H1 (cell line): ENCODE measurements at regions not wholly inside any gene's neighbourhood (a gene's known extent, or its start where the extent isn't known, plus 50 kb on each side); places are given as distances from the start of the nearest gene placed in this dataset.

Experiments
- CTCF ChIA-PET: fragments of 300-600 bp; sonication (Branson Sonifier 250); formaldehyde crosslinking; loops from one replicate; lab custom pipeline; 2021; ENCODE audit not compliant: partially characterized antibody; lab: Charles Lee
- POLR2A ChIA-PET: fragments of 300-600 bp; sonication (Branson Sonifier 250); formaldehyde crosslinking; loops from one replicate; lab custom pipeline; 2021; ENCODE audit warnings: inconsistent platforms; ENCODE audit not compliant: partially characterized antibody; lab: Charles Lee
- DNase-seq, 2 experiments: peaks; one replicate each; pipeline versions ENCODE4 v3.0.0 to v3.0.0-alpha.2; 2010 to 2022; ENCODE audit warnings: low spot score in 2 of 2, low read depth in 1 of 2, mixed read lengths in 1 of 2
- FAIRE-seq: peaks from 2 replicates; lab custom pipeline; 2011; peaks lifted over from hg19 to GRCh38; lab: Jason Lieb, UNC
- H2AFZ ChIP-seq: 2 replicates; pipeline ENCODE4 v1.8.1; 2012; ENCODE audit warnings: low read length, inconsistent platforms
- H2AK5ac ChIP-seq: 2 replicates; pipeline ENCODE4 v1.6.1; 2013; ENCODE audit warnings: low read depth, low read length
- H2BK120ac ChIP-seq: replicated peaks from 2 replicates; pipeline ENCODE3; 2013; ENCODE audit warnings: low read depth, low read length, inconsistent platforms
- H2BK12ac ChIP-seq: 2 replicates; pipeline ENCODE4 v1.6.1; 2013; ENCODE audit warnings: low read depth, low read length
- H2BK15ac ChIP-seq: 2 replicates; pipeline ENCODE4 v1.6.1; 2013; ENCODE audit warnings: low read length
- H2BK20ac ChIP-seq: 2 replicates; pipeline ENCODE4 v1.6.1; 2013; ENCODE audit warnings: low read length
- H2BK5ac ChIP-seq: 2 replicates; pipeline ENCODE4 v1.6.1; 2013; ENCODE audit warnings: low read depth, low read length
- H3K14ac ChIP-seq: 2 replicates; pipeline ENCODE4 v1.6.1; 2013; ENCODE audit warnings: inconsistent platforms; ENCODE audit not compliant: insufficient read length
- H3K18ac ChIP-seq: 2 replicates; pipeline ENCODE4 v1.6.1; 2013; ENCODE audit warnings: low read length; ENCODE audit errors: extremely low read depth
- H3K23ac ChIP-seq: 2 replicates; pipeline ENCODE4 v1.6.1; 2013; ENCODE audit warnings: inconsistent platforms; ENCODE audit not compliant: insufficient read length
- H3K23me2 ChIP-seq: 2 replicates; pipeline ENCODE4 v1.6.1; 2013; ENCODE audit warnings: low read depth, low read length
- H3K27ac ChIP-seq: 2 replicates; pipeline ENCODE4 v1.6.1; 2011; ENCODE audit warnings: low read depth, low read length, inconsistent platforms
- H3K27me3 ChIP-seq, 4 experiments: replicated peaks in 1 of 4; 1 replicate in 1 of 4; 2 replicates in 3 of 4; pipeline versions ENCODE4 v1.6.1 to v1.8.1; 2011 to 2013; ENCODE audit warnings: low read length in 3 of 4, mild to moderate bottlenecking in 3 of 4, inconsistent platforms in 2 of 4, mixed read lengths in 2 of 4, moderate library complexity in 1 of 4; ENCODE audit not compliant: control insufficient read depth in 3 of 4, insufficient read depth in 3 of 4; ENCODE audit errors: extremely low read depth in 1 of 4
- H3K36me3 ChIP-seq, 4 experiments: 2 replicates each; pipeline versions ENCODE4 v1.6.1 to v1.8.1; 2011 to 2013; ENCODE audit warnings: mild to moderate bottlenecking in 4 of 4, low read length in 3 of 4, moderate library complexity in 2 of 4, control low read depth in 1 of 4, inconsistent platforms in 1 of 4; ENCODE audit not compliant: insufficient read depth in 4 of 4, control insufficient read depth in 2 of 4
- H3K4ac ChIP-seq: replicated peaks from 2 replicates; pipeline ENCODE3; 2013; ENCODE audit warnings: low read length, low read depth, mixed read lengths, inconsistent platforms; ENCODE audit not compliant: insufficient read length
- H3K4me1 ChIP-seq, 4 experiments: replicated peaks in 1 of 4; 1 replicate in 1 of 4; 2 replicates in 3 of 4; pipeline versions ENCODE4 v1.6.1 to v1.8.1; 2011 to 2013; ENCODE audit warnings: low read length in 3 of 4, inconsistent platforms in 2 of 4, mixed read lengths in 1 of 4; ENCODE audit not compliant: insufficient read depth in 4 of 4, control insufficient read depth in 3 of 4
- H3K4me2 ChIP-seq, 2 experiments: 2 replicates each; pipeline versions ENCODE4 v1.6.1 to v1.8.1; 2011 to 2013; ENCODE audit warnings: low read depth in 2 of 2, low read length in 2 of 2, control low read depth in 1 of 2, inconsistent platforms in 1 of 2, mild to moderate bottlenecking in 1 of 2; ENCODE audit not compliant: insufficient read depth in 1 of 2
- H3K4me3 ChIP-seq, 4 experiments: fragments of 200-600, 300-600 bp in 1 of 4; sonication (generic), shearing (Covaris generic), sonication (Bioruptor Twin) in 1 of 4; 2 replicates each; pipeline versions ENCODE4 v1.5.1 to v1.8.1; 2011 to 2016; ENCODE audit warnings: low read length in 4 of 4, low read depth in 3 of 4, control low read depth in 2 of 4, inconsistent platforms in 2 of 4, mild to moderate bottlenecking in 2 of 4, mixed read lengths in 1 of 4, moderate library complexity in 1 of 4; ENCODE audit not compliant: insufficient read depth in 2 of 4; ENCODE audit errors: extremely low read depth in 1 of 4
- H3K56ac ChIP-seq: replicated peaks from 2 replicates; pipeline ENCODE3; 2013; ENCODE audit warnings: low read depth, mild to moderate bottlenecking, mixed read lengths, low read length, inconsistent platforms; ENCODE audit not compliant: insufficient read length
- H3K79me1 ChIP-seq: 2 replicates; pipeline ENCODE4 v1.6.1; 2013; ENCODE audit warnings: low read depth, low read length, control low read depth
- H3K79me2 ChIP-seq, 2 experiments: 2 replicates each; pipeline versions ENCODE4 v1.6.1 to v1.8.1; 2012 to 2013; ENCODE audit warnings: low read length in 2 of 2, mild to moderate bottlenecking in 2 of 2, inconsistent platforms in 1 of 2; ENCODE audit not compliant: insufficient read depth in 2 of 2, control insufficient read depth in 1 of 2
- H3K9ac ChIP-seq, 4 experiments: replicated peaks in 1 of 4; 1 replicate in 1 of 4; 2 replicates in 3 of 4; pipeline versions ENCODE4 v1.6.1 to v1.8.1; 2011 to 2013; ENCODE audit warnings: low read depth in 3 of 4, low read length in 3 of 4, control low read depth in 2 of 4, mild to moderate bottlenecking in 2 of 4, moderate library complexity in 2 of 4, inconsistent platforms in 1 of 4; ENCODE audit errors: extremely low read depth in 1 of 4
- H3K9me3 ChIP-seq, 2 experiments: 2 replicates each; pipeline versions ENCODE4 v1.6.1 to v1.8.1; 2012 to 2013; ENCODE audit warnings: mild to moderate bottlenecking in 2 of 2, moderate library complexity in 2 of 2, control low read depth in 1 of 2, inconsistent platforms in 1 of 2, low read depth in 1 of 2, low read length in 1 of 2, mixed read lengths in 1 of 2; ENCODE audit not compliant: insufficient read depth in 2 of 2
- H4K20me1 ChIP-seq, 2 experiments: replicated peaks in 1 of 2; 2 replicates each; pipeline versions ENCODE3 to v1.8.1; 2011 to 2013; ENCODE audit warnings: inconsistent platforms in 2 of 2, low read length in 2 of 2, mild to moderate bottlenecking in 1 of 2; ENCODE audit not compliant: insufficient read depth in 2 of 2, control insufficient read depth in 1 of 2
- H4K5ac ChIP-seq: 2 replicates; pipeline ENCODE4 v1.6.1; 2013; ENCODE audit warnings: low read length, low read depth, mixed read lengths, inconsistent platforms; ENCODE audit not compliant: insufficient read length
- H4K8ac ChIP-seq: 2 replicates; pipeline ENCODE4 v1.8.0; 2013; ENCODE audit warnings: mild to moderate bottlenecking, moderate library complexity, low read length, inconsistent platforms; ENCODE audit not compliant: insufficient read depth; ENCODE audit errors: extremely low read depth
- H4K91ac ChIP-seq: replicated peaks from 2 replicates; pipeline ENCODE3; 2013; ENCODE audit warnings: low read length, mixed read lengths, inconsistent platforms; ENCODE audit not compliant: insufficient read length
- CEBPB ChIP-seq: IDR thresholded peaks from 2 replicates; pipeline ENCODE4 v1.6.1; 2012; ENCODE audit warnings: low read depth, low read length
- WGBS, 2 experiments: shearing (Covaris generic) in 1 of 2; methylation state at CpG; one replicate each; pipeline versions ENCODE4 v1.1.6 to v1.1.7; 2013 to 2015; ENCODE audit warnings: low lambda C conversion rate in 2 of 2, mixed read lengths in 2 of 2, inconsistent platforms in 1 of 2, low coverage in 1 of 2, missing lambda C conversion rate in 1 of 2; ENCODE audit not compliant: insufficient replicate concordance in 2 of 2, insufficient coverage in 1 of 2, insufficient read length in 1 of 2; ENCODE audit errors: extremely low coverage in 1 of 2, missing lambda C conversion rate in 1 of 2; 5-methylcytosine and 5-hydroxymethylcytosine counted together

DNA sequence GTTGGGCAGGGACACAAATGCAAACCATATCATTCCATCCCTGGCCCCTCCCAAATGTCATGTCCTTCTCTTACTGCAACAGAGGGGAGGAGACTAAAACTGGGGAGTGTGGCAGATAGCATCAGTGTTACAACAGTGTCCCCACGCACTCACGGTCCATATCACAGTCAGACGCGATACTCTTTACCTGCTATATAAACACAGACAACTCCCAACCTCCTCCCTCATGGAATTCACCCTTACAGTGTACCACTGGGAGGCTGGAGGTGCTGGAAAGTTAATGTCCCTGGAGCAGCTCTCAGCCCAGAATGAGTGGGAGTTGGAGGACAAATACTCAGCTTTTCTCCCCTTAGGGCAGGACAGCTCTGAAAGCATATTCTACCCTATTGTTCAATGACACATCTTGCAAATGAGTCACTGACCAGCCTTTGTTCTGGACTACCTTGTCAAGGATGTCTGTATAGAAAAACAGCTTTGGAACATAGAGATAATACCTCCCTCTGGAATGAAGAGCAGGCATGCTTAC lies 445.9 kb downstream of the SETD4 start:
- H2BK20ac ChIP-seq, result 0 out of 2 replicates have a peak overlapping the region, but pooled peaks have one; percentile 6
- no peak overlapping the region for H3K23ac ChIP-seq
- H2AK5ac ChIP-seq, result no peak overlapping the region
- no peak overlapping the region for H2BK12ac ChIP-seq
- no peak overlapping the region for H3K27ac ChIP-seq
- H2BK15ac ChIP-seq, result 0 out of 2 replicates have a peak overlapping the region, but pooled peaks have one; percentile 1
- no peak overlapping the region for H3K9ac ChIP-seq
- ChIA-PET CTCF (no interaction called here), POLR2A (no interaction called here)
- H3K18ac ChIP-seq, result no peak overlapping the region
- H3K14ac ChIP-seq, result no peak overlapping the region
- H3K27me3 ChIP-seq, result no peaks in the 10 kb centered on the region
- H3K79me2 ChIP-seq, result no peaks in the 10 kb centered on the region
- H3K4me2 ChIP-seq, result no peak overlapping the region
- H3K79me1 ChIP-seq, result no peaks in the 10 kb centered on the region
- peak overlapping the region; percentile 25 for H4K91ac ChIP-seq
- no peaks in the 10 kb centered on the region for H3K23me2 ChIP-seq
- H3K9me3 ChIP-seq, result 0 out of 4 replicates have a peak, but pooled peaks cover 0 to 4% of the 10 kb centered on the region in 2 experiments
- no peak for TF ChIP-seq CEBPB
- H3K36me3 ChIP-seq, result no peaks in the 10 kb centered on the region
- H2BK120ac ChIP-seq, result no peak overlapping the region
- no peak overlapping the region for H3K56ac ChIP-seq
- H3K4ac ChIP-seq, result no peak overlapping the region
- H4K8ac ChIP-seq, result no peak overlapping the region
- no peak overlapping the region for H4K5ac ChIP-seq
- H3K4me1 ChIP-seq, result no peaks in the 10 kb centered on the region; a peak in 1 of 7 replicates
- DNase-seq, result no peak
- no peak overlapping the region for H2BK5ac ChIP-seq
- no peak for FAIRE-seq
- H3K4me3 ChIP-seq, result no peak overlapping the region
- peak overlapping the region; percentile 31; the same call in 1 of the 2 replicates for H2AFZ ChIP-seq
- 91% methylated on average over 4 of the region's 4 CpGs; no CpG with 5 or more reads in 1 of the 2 experiments for WGBS, 2 experiments
- no peaks in the 10 kb centered on the region for H4K20me1 ChIP-seq
